ENCODE measurements at regions not wholly inside any gene's neighbourhood (a gene's known extent, or its start where the extent isn't known, plus 50 kb on each side); places are given as distances from the start of the nearest gene placed in this dataset.

DNA sequence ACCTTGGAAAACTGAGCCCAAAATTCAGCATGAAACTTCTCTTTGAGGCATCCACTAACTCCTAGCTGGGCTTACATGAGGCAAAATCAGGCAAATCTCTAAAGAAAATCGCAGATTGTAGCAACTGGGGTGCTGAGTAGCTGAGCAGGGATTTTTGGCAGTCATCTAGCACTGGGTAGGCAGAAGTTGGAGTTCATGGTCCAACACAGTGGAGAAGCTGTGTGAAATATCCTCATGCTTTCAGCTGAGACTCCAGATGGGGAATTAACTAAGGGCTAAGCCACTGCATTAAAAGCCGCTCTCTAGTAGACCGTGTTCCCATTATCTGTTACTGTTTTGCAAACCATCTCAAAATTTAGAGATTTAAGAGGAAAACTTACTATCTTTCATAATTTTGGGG is 240.1 kb upstream of the PHYHIPL start:
- no peak overlapping the region for H3K4me3 ChIP-seq
- no peak for ATAC-seq
- no peak overlapping the region for H2AFZ ChIP-seq (ENCODE audit: control insufficient read depth, low read depth, low read length)
- H3K36me3 ChIP-seq (ENCODE audit: control insufficient read depth in 2 of 2, insufficient read depth in 2 of 2, low read length in 1 of 2) = no peaks in the 10 kb centered on the region
- no peaks in the 10 kb centered on the region for H3K9me3 ChIP-seq (replicated peaks; ENCODE audit: control insufficient read depth, insufficient read depth, low read length)
- TF ChIP-seq CEBPB (IDR thresholded peaks at IDR 0.05; ENCODE audit: borderline replicate concordance in 1 of 2, low read depth in 2 of 2, low read length in 2 of 2) (no peak), ZZZ3 (IDR thresholded peaks at IDR 0.05; ENCODE audit: control insufficient read depth, insufficient read length, low read depth) (no peak), BHLHE40 (IDR thresholded peaks at IDR 0.05; ENCODE audit: borderline replicate concordance in 1 of 2, low read depth in 2 of 2, low read length in 1 of 2) (no peak), MTA2 (IDR thresholded peaks at IDR 0.05; ENCODE audit: low read depth) (no peak)
- TF ChIP-seq, protein P1, sequence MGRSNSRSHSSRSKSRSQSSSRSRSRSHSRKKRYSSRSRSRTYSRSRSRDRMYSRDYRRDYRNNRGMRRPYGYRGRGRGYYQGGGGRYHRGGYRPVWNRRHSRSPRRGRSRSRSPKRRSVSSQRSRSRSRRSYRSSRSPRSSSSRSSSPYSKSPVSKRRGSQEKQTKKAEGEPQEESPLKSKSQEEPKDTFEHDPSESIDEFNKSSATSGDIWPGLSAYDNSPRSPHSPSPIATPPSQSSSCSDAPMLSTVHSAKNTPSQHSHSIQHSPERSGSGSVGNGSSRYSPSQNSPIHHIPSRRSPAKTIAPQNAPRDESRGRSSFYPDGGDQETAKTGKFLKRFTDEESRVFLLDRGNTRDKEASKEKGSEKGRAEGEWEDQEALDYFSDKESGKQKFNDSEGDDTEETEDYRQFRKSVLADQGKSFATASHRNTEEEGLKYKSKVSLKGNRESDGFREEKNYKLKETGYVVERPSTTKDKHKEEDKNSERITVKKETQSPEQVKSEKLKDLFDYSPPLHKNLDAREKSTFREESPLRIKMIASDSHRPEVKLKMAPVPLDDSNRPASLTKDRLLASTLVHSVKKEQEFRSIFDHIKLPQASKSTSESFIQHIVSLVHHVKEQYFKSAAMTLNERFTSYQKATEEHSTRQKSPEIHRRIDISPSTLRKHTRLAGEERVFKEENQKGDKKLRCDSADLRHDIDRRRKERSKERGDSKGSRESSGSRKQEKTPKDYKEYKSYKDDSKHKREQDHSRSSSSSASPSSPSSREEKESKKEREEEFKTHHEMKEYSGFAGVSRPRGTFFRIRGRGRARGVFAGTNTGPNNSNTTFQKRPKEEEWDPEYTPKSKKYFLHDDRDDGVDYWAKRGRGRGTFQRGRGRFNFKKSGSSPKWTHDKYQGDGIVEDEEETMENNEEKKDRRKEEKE (IDR thresholded peaks at IDR 0.05) = no peak
- TF ChIP-seq, protein P2, sequence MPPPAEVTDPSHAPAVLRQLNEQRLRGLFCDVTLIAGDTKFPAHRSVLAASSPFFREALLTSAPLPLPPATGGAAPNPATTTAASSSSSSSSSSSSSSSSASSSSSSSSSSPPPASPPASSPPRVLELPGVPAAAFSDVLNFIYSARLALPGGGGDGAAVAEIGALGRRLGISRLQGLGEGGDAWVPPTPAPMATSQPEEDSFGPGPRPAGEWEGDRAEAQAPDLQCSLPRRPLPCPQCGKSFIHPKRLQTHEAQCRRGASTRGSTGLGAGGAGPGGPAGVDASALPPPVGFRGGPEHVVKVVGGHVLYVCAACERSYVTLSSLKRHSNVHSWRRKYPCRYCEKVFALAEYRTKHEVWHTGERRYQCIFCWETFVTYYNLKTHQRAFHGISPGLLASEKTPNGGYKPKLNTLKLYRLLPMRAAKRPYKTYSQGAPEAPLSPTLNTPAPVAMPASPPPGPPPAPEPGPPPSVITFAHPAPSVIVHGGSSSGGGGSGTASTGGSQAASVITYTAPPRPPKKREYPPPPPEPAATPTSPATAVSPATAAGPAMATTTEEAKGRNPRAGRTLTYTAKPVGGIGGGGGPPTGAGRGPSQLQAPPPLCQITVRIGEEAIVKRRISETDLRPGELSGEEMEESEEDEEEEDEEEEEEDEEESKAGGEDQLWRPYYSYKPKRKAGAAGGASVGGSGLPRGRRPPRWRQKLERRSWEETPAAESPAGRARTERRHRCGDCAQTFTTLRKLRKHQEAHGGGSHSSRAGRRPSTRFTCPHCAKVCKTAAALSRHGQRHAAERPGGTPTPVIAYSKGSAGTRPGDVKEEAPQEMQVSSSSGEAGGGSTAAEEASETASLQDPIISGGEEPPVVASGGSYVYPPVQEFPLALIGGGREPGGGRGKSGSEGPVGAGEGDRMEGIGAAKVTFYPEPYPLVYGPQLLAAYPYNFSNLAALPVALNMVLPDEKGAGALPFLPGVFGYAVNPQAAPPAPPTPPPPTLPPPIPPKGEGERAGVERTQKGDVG (CRISPR knock-in tag; IDR thresholded peaks at IDR 0.05) = no peak
- intact Hi-C loops (cut with micrococcal nuclease; ENCODE audit: unreplicated experiment) (no loop called here), in situ Hi-C loops (cut with MboI) (no loop called here)
- SMC1A ChIA-PET (ENCODE audit: uncharacterized antibody, unreplicated experiment) = interaction anchor here (1.4 to 3.6 kb wide), 3 partner anchors 9 to 15 kb away, joined by 3 to 13 read pairs (median 3); no protein-coding TSS in a partner anchor
- no TSS peak for BruUV-seq (replicated peaks)
- 33% methylated on average over 3 of the region's 3 CpGs for WGBS (ENCODE audit: insufficient coverage, insufficient replicate concordance, low lambda C conversion rate, missing lambda C conversion rate)
- CTCF ChIA-PET = interaction anchor here (1.5 to 1.8 kb wide), 2 partner anchors 15 to 16 kb away, joined by 4 to 8 read pairs; no protein-coding TSS in a partner anchor
- DNase-seq (ENCODE audit: low read depth, low spot score) = no peak
- RAD21 ChIA-PET (ENCODE audit: unreplicated experiment) = interaction anchor here (1.0 kb wide), 1 partner anchor 16 kb away, joined by 5 read pairs; no protein-coding TSS in a partner anchor
- H4K20me1 ChIP-seq (ENCODE audit: control insufficient read depth, insufficient read depth) = no peaks in the 10 kb centered on the region
- no peak overlapping the region for H3K27ac ChIP-seq (ENCODE audit: control insufficient read depth, insufficient read depth)
- FAIRE-seq = no peak
- H3K9ac ChIP-seq (ENCODE audit: control insufficient read depth, insufficient read depth, low read length) = no peak overlapping the region
- peaks cover 0 to 2% of the 10 kb centered on the region in 2 experiments; a peak in 3 of 4 replicates for H3K27me3 ChIP-seq (replicated peaks in 1 of 2; ENCODE audit: control insufficient read depth in 2 of 2, insufficient read depth in 2 of 2, low read length in 1 of 2)
- H3K4me2 ChIP-seq (ENCODE audit: control insufficient read depth, insufficient read depth) = no peak overlapping the region
- no peaks in the 10 kb centered on the region for H3K4me1 ChIP-seq (ENCODE audit: control insufficient read depth, insufficient read depth, low read length)
- POLR2A ChIA-PET = interaction anchor here (0.6 to 0.7 kb wide), 2 partner anchors 54 to 355 kb away, joined by 3 to 4 read pairs; no protein-coding TSS in a partner anchor
- no peaks in the 10 kb centered on the region for H3K79me2 ChIP-seq (ENCODE audit: control insufficient read depth, insufficient read depth, low read length)

Measured in GM12878 (cell line).